ENCODE measurements at regions not wholly inside any gene's neighbourhood (a gene's known extent, or its start where the extent isn't known, plus 50 kb on each side); places are given as distances from the start of the nearest gene placed in this dataset.
"Not testable (repeated sequence)": the region's sequence is repeated elsewhere in the genome, so short reads cannot be mapped to it uniquely, and the experiment has no call there.

DNA sequence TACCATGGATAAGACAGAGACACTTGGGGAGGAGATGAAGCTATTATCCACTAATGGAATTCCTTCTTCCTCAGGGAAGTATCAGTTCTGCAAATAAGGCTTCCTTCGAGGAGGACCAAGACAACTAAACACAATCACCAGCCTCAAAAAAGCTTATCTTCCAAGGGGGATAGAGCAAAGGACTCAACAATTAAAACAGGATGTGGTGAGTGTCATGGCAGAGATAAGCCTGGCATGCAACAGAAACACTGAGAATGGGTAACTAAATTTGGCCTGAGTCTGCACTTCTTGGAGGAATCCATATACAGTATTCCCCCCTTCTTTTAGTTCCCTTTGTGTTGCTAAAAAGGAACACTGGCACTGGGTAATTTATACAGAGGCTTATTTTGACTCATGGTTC, 1285.2 kb downstream of the GATA3 start:
- DNase-seq = no peak

DNA sequence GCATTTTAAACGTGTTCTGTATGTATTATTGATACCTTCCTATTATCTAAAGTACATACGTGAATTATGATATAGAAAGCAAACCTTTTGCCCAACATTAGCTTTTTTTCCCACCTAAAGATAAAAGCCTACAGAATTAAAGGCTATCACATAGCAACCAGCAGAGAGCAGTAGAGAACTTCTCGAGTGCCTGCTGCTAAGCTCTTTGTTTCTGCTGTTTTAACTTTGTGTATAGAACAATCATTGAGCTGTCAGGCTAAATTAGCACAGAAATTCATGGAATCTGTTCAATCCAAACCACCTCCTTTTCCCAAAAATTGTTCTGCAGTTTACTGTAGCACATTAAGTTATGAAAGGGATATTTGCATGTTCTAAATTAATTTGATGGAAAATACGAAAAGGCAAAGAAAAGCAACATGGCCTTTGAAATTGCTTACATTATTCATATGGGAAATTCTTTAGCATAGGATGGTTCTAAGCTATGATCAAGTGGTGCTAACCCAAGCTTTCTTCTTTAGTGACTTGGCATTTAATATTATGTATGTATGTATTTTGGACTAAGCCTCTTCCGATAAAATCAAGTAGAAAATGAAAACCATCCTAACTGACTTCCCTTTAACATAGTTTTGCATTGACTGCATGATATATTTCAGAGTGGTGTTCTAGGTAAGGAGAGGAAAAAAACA, 1288.5 kb downstream of the GATA3 start:
- DNase-seq = no peak

GRCh38 chr10:9347933-9348332, 1293.4 kb downstream of the GATA3 start:
- DNase-seq = not testable (repeated sequence)

- no peak for DNase-seq
Measured at GRCh38 chr10:9357471-9357870, 1303.0 kb downstream of the GATA3 start.

DNA sequence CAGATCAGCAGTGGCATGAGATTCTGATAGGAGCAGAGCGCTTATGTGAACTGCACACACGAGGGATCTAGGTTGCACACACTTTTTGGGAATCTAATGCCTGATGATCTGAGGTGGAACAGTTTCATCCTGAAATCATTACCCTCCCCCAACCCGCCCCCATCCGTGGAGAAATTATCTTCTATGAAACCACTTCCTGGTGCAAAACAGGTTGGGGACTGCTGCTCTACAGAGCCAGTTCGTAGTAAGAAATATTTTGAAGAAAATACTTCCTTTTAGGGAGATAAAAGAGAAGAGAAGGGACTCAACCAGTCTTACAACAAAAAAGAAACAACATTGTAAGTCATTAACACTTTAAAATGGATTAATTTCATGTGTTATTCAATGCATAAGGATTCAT, 1308.2 kb downstream of the GATA3 start:
- no peak for DNase-seq

DNA sequence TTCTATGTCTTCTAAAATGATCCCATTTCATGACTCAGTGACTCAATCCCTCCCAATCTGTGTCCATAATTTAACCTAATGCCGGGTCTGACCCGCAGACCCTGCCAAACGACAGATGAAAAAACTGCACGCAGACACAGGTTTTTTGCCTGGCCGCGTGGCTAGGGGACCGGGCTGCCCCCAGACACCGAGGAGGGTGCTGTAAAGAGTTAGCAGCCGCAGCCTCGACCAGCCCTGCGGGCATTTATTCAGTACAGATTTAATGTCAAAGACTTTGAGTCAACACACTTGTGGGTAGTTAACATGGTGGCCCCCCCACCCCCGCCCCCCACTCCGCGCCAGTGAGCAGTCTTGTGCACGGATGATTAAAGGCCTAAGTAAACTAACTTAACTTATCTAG, 1324.7 kb downstream of the GATA3 start:
- no peak for DNase-seq

GRCh38 chr10:9381733-9382532, 1327.4 kb downstream of the GATA3 start:
- DNase-seq = no peak

- DNase-seq = no peak
Measured at GRCh38 chr10:9382533-9382866, 1328.0 kb downstream of the GATA3 start.

GRCh38 chr10:9390516-9390915, 1336.0 kb downstream of the GATA3 start:
- no peak for DNase-seq

DNA sequence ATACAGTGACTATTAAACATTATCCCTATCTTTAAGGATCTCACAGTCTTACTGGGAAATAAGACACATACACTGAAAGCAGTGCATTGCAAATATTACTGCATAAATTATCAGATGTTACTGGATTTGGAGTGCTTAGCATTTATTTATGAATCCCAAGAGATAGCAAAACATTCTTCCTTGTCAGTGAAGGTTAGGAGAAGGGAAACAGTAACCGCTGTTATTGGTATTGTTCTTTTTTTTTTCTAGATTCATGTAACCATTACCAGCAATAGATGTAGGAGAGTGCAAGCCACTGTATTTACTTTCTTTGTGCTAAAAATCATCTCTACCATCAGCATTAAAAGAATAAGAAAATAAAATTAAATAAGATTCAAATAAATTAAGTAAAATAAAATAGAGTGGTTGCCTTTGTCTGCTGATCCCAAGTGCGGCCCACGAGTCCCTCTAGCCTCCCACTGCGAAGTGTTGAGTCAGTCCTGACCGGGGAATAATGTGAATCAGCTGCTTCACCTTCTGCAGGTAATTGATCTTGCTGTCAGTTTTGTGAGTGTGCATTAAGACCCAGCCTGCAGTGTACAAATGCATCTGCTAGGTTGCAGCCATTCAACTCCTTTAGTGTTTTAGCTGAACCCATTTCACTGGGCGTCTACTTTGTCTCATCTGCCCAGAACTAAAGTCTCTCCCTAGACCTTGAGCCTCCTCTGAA, 1344.9 kb downstream of the GATA3 start:
- no peak for DNase-seq

DNA sequence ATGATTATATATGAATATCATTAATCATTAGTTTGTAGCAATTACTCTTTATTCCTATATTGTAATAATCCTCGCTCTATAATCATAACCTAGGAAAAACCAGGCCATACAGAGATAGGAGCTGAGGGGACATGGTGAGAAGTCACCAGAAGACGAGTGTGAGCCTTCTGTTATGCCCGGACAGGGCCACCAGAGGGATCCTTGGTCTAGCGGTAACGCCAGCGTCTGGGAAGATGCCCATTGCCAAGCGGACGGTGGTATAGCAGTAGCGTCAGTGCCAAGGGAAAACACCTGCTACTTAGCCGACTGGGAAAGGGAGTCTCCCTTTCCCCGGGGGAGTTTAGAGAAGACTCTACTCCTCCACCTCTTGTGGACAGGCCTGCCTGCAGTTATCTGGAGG, 1347.6 kb downstream of the GATA3 start:
- not testable (repeated sequence) for DNase-seq

DNA sequence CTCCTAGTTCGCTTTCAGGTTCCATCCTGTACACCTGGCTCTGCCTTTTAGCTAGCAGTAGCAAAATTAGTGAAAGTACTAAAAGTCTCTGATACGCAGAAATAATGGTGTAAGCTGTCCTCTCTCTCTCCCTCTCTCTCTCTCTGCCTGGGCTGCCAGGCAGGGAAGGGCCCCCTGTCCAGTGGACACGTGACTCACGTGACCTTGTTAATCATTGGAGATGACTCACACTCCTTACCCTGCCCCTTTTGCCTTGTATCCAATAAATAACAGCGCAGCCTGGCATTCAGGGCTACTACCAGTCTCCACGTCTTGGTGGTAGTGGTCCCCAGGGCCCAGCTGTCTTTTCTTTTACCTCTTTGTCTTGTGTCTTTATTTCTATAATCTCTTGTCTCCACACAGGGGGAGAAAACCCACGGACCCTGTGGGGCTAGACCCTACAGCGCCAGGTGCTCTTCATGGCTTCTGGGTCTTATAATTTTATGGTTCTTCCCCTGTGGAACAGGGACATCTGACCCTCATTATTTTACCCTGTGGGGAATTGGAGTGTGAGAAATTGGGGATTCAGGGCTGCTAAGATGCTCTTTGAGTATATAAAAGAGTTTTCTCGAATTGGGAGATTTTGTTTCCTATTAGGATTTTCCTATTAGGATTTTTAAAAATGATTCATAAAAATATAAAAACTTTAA, 1348.2 kb downstream of the GATA3 start:
- not testable (repeated sequence) for DNase-seq

DNA sequence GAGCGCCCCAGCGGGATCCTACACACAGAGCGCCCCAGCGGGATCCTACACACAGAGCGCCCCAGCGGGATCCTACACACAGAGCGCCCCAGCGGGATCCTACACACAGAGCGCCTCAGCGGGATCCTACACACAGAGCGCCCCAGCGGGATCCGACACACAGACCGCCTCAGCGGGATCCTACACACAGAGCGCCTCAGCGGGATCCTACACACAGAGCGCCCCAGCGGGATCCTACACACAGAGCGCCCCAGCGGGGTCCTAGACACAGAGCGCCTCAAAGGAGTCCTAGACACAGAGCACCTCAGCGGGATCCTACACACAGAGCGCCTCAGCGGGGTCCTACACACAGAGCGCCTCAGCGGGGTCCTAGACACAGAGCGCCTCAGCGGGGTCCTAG, 1352.7 kb downstream of the GATA3 start:
- not testable (repeated sequence) for DNase-seq

DNA sequence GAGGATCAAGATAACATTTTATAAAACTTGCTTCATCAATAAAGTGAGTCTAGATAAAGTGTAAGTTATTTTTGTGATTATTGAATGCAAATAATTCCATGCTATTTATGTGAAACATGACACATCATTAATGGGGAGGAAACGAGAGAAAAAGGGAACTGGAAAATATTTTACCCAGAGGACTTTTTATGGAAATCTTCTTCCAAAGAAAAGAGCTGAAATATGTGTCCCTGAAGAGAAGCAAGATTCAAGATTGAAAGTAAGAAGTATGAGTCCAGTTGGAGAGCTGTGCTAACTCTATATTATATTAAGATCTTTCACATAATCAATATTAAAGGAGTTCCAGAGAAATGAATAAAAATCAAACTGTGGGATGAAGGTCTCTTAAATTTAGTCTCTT, 1361.8 kb downstream of the GATA3 start:
- DNase-seq = no peak

- DNase-seq = no peak
Measured at GRCh38 chr10:9419757-9420156, 1365.3 kb downstream of the GATA3 start.

DNA sequence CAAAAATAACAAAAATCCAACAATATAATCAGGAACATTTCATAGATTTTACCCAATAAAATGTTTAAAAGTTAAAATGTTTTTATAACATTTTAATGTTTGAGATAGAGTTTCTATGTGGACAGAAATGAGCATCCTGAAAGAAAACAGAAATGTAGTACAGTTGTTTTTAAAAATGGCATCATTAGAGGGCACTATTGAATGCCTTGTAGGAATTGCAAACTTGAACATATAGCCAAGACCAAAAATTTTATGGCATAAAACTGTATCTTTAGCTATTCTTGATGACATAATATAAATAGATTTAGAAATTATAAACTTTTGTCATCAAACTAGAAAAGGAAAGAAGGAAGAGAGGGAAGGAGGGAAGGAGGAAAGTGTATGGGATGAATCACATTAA, 1372.7 kb downstream of the GATA3 start:
- no peak for DNase-seq

DNA sequence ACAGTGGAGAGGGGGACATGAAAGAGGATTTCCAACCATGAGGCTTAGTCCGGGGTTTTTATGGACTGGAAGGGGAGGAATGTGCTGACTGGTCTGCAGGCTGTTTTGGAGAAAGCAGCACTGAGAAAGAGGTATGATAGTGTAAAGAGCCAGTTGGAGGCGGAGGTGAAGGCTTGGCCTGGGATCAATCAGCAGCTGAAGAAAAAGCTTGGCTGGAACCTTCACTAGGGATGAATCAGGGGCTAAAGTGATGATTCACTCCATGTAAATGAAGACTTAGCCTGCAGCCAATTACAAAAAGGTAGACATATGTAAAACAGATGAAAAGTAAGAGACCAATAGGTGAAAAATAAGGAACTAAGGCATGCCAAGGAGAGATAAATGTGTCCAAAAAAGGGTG, 1382.6 kb downstream of the GATA3 start:
- DNase-seq = no peak

DNA sequence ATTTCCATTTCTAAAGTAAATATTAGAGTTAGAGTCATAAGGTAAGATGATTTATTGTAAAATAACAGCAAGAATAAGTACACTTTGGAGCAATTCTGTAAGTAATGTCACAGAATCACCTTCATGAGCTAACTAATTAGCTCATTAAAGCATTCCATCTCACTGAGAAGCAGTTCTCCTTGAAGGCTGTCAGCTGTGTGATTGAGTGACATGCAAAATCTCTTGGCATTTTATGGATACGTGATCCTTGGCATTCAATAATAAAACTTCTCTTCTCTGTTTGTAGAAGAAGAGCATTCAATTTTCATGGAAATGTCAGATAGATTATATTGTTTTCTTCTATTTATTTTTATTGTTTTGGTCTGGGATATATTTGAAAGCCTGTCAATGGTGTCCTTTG, 1389.3 kb downstream of the GATA3 start:
- DNase-seq = no peak

- no peak for DNase-seq
Measured at GRCh38 chr10:9449530-9449929, 1395.0 kb downstream of the GATA3 start.

DNA sequence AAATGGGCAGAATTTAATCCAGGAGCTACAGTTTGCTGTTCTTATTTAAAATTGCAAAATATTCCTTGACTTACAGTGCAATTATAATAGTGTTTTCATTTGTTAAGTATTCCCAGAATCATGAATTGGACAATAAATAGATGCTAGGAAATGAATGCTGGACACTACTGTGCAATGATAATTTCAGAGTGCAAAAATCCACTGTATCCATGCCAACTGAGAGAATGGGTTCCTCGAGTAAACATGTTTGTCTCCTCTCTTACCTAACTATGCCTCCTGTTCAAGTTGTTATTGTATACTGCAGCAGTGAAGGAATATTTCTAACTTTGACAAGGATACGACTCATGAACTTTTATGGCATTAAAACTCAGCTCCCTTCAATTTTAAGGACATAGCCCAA, 1396.3 kb downstream of the GATA3 start:
- no peak for DNase-seq

GRCh38 chr10:9451211-9451773, 1396.8 kb downstream of the GATA3 start:
- no peak for DNase-seq

GRCh38 chr10:9452056-9452455, 1397.6 kb downstream of the GATA3 start:
- no peak for DNase-seq

GRCh38 chr10:9453871-9454270, 1399.4 kb downstream of the GATA3 start:
- not testable (repeated sequence) for DNase-seq

Data from activated gamma-delta T cell (primary cell).